Activated CD8-positive, alpha-beta memory T cell treated with anti-CD3 and anti-CD28 coated beads for 24 hours (primary cell): ENCODE measurements at regions not wholly inside any gene's neighbourhood (a gene's known extent, or its start where the extent isn't known, plus 50 kb on each side); places are given as distances from the start of the nearest gene placed in this dataset.
A peak's percentile ranks its signal among the peaks of the same experiment; 100 is the strongest.
"Not testable (repeated sequence)": the region's sequence is repeated elsewhere in the genome, so short reads cannot be mapped to it uniquely, and the experiment has no call there.

ENCODE experiments used
- DNase-seq: peaks from one replicate; pipeline ENCODE4 v3.0.0-alpha.2; 2020

GRCh38 chr12:91880528-91880927, 265.1 kb downstream of the BTG1 start:
- no peak for DNase-seq

GRCh38 chr12:91877456-91878235, 268.0 kb downstream of the BTG1 start:
- DNase-seq, result no peak

GRCh38 chr12:91877022-91877421, 268.6 kb downstream of the BTG1 start:
- peak; percentile 83 for DNase-seq

- not testable (repeated sequence) for DNase-seq
Observed at GRCh38 chr12:91875671-91876070, 270.0 kb downstream of the BTG1 start.

- DNase-seq, result no peak
Observed at GRCh38 chr12:91874086-91874865, 271.4 kb downstream of the BTG1 start.

- DNase-seq, result no peak
Observed at GRCh38 chr12:91871751-91872150, 273.9 kb downstream of the BTG1 start.

GRCh38 chr12:91870872-91871707, 274.6 kb downstream of the BTG1 start:
- DNase-seq, result no peak

- DNase-seq, result no peak
Observed at GRCh38 chr12:91868054-91868453, 277.6 kb downstream of the BTG1 start.

- no peak for DNase-seq
Observed at GRCh38 chr12:91866566-91866965, 279.1 kb downstream of the BTG1 start.

- no peak for DNase-seq
Observed at GRCh38 chr12:91863702-91864101, 281.9 kb downstream of the BTG1 start.

- no peak for DNase-seq
Observed at GRCh38 chr12:91861554-91861953, 284.1 kb downstream of the BTG1 start.

GRCh38 chr12:91859347-91859746, 286.3 kb downstream of the BTG1 start:
- DNase-seq, result no peak

GRCh38 chr12:91857813-91858542, 287.7 kb downstream of the BTG1 start:
- no peak for DNase-seq

- no peak for DNase-seq
Observed at GRCh38 chr12:91854725-91855124, 290.9 kb downstream of the BTG1 start.

GRCh38 chr12:91853350-91854127, 292.1 kb downstream of the BTG1 start:
- DNase-seq, result no peak

- no peak for DNase-seq
Observed at GRCh38 chr12:91852634-91853033, 293.0 kb downstream of the BTG1 start.

GRCh38 chr12:91851741-91852477, 293.7 kb downstream of the BTG1 start:
- DNase-seq, result no peak

GRCh38 chr12:91846466-91847055, 299.1 kb downstream of the BTG1 start:
- DNase-seq, result no peak

GRCh38 chr12:91845365-91845764, 300.3 kb downstream of the BTG1 start:
- DNase-seq, result no peak

- no peak for DNase-seq
Observed at GRCh38 chr12:91841822-91842221, 303.8 kb downstream of the BTG1 start.

GRCh38 chr12:91836696-91837095, 308.9 kb downstream of the BTG1 start:
- DNase-seq, result no peak
